GM19463 (cell line): ENCODE measurements at regions not wholly inside any gene's neighbourhood (a gene's known extent, or its start where the extent isn't known, plus 50 kb on each side); places are given as distances from the start of the nearest gene placed in this dataset.
"Not testable (repeated sequence)": the region's sequence is repeated elsewhere in the genome, so short reads cannot be mapped to it uniquely, and the experiment has no call there.

Source experiments
- ATAC-seq: cut with Tn5 transposase; IDR thresholded peaks from one replicate; pipeline ENCODE4 v1.9.1; 2021; ENCODE audit warnings: mild to moderate bottlenecking, moderate library complexity; ENCODE audit not compliant: unreplicated experiment

DNA sequence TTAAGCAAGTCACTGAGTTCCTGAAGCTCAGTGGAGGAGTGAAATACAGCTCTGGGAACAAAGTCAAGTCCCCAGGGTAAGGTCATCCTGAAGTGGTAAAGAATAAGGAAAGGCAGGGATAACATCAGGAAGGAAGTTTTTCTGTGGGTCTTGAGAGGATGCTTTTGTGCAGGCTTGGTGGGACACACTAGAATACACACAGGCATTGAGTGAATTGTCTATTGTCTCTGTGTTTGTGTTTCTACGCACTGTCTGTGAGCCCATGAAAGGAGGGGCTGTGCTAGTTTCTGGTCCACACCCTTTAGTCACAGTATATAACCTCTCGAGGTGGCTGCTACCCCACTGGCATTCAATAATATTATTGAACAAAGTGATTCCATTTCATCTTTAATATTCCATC, 95.8 kb upstream of the ABCB5 start:
- no peak for ATAC-seq

- no peak for ATAC-seq
Observed at GRCh38 chr7:20520530-20520929, 94.9 kb upstream of the ABCB5 start.

GRCh38 chr7:20521243-20521642, 94.2 kb upstream of the ABCB5 start:
- no peak for ATAC-seq

GRCh38 chr7:20529260-20529659, 86.2 kb upstream of the ABCB5 start:
- no peak for ATAC-seq

DNA sequence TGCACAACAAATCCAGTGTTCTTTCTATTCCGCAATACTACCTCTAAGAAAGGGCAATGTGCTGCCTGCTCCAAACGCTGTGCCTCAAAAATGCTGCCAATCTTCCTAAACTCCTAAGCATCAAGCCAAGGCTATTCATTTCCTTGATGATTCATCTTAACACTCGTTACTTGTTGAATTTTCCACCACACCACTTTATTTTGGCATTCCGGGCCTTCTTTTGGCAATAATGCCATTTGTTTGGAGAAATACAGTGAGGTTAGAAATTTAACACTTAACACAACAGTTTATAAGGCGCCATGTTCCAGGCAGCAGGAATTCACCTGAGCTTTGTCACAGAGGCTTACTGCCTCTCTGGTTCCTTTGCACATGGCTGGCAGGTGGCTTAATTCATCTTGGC, 82.6 kb upstream of the ABCB5 start:
- ATAC-seq = no peak

DNA sequence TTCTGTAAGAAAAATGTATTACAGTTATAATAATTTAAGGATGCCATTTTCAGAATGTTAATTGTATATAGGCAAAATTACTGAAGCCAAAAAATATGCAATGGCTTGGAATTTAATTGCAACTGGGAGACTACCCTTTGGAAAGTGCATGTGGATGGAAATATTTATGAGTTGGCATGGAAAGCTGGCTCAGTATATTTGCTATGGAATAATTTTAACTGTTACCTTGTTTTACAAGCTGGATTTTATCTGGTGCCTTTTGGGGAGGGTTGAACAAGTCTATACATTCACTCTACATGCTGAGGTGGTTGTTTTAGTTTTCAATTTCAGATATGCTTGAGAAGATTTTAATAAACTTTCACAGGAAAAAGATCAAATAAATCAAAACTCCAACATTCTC, 80.9 kb upstream of the ABCB5 start:
- no peak for ATAC-seq

DNA sequence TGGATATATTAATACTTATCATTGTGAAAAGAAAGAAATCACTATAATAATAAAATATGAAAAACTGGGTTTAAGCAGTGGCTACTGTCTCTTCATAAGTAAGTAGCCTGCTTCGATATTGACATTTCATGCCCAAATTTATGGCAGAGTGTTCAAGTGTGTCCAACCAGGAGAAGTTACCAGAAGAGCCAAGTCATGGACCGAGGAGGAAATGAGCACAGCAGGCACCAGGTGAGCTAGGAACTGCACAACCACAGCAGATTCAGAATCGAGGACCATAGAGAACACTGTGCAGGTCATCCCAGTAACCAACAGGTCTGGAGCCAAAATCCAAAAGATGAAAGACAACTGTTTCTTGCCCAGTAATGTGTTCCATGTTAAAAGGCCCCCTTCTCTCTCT, 79.9 kb upstream of the ABCB5 start:
- no peak for ATAC-seq

DNA sequence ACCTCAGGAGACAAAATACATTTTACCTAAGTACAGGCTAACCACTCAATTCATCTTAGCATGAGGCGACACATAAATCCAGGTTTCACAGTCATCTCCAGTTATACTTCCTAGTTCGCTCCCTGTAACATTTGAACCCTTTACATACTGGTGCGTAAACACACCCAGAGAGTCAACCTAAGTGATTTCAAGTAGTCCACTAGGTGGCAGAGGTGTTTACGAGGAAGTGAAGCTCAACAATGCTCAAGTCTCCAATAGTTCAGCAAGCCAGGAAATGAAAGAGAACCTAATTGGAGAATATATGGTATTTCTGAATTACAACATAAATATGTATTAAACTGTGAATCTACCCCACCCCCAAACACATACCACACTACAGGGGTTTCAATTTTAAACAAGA, 76.3 kb upstream of the ABCB5 start:
- no peak for ATAC-seq

DNA sequence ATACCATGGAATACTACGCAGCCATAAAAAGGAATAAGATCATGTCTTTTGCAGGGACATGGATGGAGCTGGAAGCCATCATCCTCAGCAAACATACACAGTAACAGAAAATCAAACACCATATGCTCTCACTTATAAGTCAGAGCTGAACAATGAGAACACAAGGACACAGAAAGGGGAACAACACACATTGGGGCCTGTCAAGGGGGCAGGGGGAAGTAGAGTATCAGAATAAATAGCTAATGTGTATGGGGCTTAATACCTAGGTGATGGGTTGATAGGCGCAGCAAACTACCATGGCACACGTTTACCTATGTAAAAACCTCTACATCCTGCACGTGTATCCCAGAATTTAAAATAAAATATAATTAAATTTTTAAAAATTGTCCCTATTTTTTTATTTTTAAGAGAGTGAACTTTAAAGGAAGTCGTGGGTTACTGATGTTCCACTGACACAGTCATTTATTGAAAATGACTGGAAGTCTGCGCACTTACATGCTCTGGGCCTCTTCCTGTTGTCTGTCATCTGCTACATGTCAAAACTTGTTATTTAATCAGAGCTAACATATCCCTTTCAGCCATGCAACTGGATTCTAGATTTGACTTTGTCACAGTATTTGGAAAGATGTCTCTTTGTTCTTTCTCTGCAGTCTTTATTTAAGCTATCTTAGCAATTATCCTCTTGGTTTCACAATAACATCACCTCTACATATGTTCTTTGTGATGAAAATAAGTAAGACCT, 73.7 kb upstream of the ABCB5 start:
- peak; percentile 54 for ATAC-seq

DNA sequence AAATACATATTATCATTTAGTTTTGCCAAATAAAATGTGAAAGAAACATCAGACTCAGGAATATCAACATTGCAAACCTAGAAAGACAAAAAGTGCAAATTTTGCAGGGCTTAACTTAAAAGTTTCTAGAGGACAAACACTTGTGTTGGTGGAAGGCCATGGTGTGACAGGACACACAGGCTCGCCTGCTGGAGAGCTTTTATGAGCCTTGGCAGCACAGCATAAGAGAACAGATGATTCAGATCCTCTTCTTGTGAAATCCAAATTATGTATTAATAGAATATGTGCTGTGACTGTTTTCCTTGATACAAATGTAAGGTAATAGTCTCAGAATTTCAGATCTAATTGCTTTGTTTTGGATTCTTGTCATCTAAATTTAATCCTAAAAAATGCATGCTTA, 72.9 kb upstream of the ABCB5 start:
- no peak for ATAC-seq

- no peak for ATAC-seq
Observed at GRCh38 chr7:20543500-20543899, 72.0 kb upstream of the ABCB5 start.

- ATAC-seq = no peak
Observed at GRCh38 chr7:20545016-20545415, 70.5 kb upstream of the ABCB5 start.

GRCh38 chr7:20546958-20547357, 68.5 kb upstream of the ABCB5 start:
- ATAC-seq = not testable (repeated sequence)

- no peak for ATAC-seq
Observed at GRCh38 chr7:20554072-20554471, 61.4 kb upstream of the ABCB5 start.

DNA sequence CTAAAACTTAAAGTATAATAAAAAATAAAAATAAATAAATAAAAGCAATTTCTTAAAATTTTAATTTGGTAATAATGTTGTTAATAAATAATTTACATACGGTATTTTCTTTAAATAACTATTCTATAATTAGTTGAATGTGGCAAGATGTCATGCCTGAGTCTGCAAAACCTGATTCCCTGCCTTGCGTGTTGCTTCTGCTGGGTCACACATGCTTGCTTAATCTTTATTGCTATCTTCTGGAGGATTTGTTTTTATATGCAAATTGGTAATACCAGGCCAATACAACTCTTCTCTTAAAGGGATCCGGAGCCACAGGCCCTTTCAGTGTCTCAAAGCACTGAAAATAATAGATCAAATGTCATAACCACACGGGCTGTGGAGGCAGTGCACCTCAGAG, 59.4 kb upstream of the ABCB5 start:
- ATAC-seq = no peak

DNA sequence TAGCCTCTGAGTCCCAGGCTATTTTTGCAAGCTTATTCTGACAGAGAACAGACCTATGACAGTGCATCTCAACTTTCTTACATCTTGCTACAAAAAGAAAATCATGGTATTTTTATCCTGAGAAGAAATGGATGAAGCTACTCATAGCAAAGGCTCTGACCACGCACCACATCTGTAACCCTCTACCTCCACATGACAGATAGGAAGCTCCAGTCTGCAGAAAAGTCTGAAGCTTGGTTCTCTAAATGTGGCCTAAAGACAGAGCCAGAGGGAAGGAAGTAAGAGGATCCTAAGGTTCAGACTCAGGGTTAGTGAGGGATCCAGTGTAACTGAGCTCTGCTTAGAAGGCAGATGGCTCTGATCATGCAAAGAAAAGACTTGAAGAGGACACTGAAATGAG, 58.4 kb upstream of the ABCB5 start:
- no peak for ATAC-seq

DNA sequence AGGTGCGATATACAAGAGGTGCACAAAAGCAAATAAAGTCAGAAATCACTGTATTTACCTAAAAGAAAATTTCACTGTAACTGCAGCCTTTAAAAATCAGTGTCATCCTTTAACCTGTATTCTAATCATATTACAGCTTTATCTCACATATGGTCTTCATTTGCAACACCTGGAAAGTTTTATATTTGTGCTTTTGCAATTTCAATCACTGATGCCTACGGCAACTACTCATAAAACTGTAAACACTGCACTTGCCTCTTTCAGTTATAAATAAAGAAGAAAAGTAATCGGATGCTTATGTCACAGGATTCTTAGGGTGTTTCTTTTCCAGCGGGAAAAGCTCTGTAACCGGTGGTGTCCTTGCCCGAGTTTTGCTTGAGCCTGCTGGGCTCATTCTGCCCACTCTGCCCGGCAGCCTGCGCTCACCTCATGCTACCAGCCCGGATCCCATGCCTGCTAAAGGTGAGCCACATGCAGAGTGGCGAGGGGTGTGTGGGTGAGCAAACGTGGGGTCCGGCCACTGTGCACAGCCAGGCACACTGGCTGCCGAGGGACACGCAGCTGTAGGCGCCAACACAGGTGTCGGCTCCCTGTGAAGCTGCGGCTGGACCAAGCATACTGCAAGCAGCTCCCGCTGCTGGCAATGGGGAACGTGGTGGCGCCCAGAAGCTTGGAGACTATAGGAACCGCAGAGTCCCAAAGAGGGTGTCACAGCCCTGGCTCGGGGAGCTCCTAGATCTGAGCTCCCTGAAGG, 56.3 kb upstream of the ABCB5 start:
- ATAC-seq = no peak

DNA sequence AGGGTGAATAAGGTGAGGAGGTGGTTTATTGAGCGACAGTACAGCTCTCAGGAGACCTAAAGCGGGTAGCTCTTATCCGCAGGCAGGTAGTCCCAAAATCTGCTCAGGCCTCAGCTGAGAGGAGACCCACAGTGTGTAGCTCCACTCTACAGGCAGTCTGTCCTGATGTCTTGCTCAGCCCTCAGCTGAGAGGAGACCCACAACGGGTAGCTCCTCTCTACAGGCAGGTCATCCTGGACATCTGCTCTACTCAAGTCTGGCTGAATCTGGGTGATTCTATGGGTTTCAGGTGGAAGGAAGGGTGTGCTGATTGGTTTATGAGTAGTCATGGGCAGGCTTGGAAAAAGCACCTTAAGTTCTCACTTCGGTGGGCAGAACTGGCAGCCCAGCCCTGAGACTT, 55.6 kb upstream of the ABCB5 start:
- no peak for ATAC-seq

GRCh38 chr7:20560325-20561180, 54.9 kb upstream of the ABCB5 start:
- ATAC-seq = no peak

DNA sequence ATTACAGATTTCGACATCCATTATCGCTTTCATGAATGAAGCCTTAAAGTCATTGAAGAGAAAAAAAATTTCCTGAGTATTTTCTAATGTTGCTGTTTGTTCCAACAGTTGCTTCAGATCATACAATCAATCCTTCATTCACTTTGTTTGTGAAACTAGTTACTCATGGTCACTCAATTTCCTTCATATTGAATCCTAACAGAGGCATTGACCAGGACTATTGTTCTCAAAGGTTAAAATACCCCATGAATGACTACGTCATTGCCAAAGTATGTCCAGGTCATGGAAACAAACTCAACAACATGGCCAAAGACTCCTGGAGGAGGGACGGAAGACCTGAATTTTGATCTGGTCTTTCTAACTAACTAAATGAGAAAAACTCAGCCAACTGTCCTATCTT, 54.0 kb upstream of the ABCB5 start:
- no peak for ATAC-seq

DNA sequence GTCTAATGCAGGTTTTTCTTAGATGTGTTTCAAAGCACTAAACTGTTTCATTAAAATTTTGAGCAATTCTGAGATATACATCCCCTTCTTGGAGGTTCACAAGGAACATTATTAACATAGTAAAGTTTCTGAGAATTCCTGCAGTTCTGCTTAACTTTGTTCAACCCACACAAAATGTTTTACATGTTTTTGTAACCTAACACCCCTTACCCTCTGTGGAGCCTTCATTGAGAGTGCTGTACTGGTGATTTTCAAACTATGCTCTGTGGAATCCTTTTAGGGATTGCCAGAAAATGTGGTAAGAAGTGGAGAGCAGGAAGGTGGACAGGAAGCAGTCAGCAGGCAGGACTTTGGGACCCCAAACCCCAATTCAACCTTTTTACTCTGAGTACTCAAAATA, 53.6 kb upstream of the ABCB5 start:
- no peak for ATAC-seq

GRCh38 chr7:20562461-20562860, 53.0 kb upstream of the ABCB5 start:
- no peak for ATAC-seq
